ENCODE measurements at regions not wholly inside any gene's neighbourhood (a gene's known extent, or its start where the extent isn't known, plus 50 kb on each side); places are given as distances from the start of the nearest gene placed in this dataset.

GRCh38 chr6:134662077-134662700 is 287.7 kb downstream of the ALDH8A1 start:
- TF ChIP-seq, protein P1, sequence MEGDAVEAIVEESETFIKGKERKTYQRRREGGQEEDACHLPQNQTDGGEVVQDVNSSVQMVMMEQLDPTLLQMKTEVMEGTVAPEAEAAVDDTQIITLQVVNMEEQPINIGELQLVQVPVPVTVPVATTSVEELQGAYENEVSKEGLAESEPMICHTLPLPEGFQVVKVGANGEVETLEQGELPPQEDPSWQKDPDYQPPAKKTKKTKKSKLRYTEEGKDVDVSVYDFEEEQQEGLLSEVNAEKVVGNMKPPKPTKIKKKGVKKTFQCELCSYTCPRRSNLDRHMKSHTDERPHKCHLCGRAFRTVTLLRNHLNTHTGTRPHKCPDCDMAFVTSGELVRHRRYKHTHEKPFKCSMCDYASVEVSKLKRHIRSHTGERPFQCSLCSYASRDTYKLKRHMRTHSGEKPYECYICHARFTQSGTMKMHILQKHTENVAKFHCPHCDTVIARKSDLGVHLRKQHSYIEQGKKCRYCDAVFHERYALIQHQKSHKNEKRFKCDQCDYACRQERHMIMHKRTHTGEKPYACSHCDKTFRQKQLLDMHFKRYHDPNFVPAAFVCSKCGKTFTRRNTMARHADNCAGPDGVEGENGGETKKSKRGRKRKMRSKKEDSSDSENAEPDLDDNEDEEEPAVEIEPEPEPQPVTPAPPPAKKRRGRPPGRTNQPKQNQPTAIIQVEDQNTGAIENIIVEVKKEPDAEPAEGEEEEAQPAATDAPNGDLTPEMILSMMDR (IDR thresholded peaks at IDR 0.05) = no peak
- no peak for TF ChIP-seq POLR2A (IDR thresholded peaks at IDR 0.05)

Measured in uterus (tissue), 2 donors.